ENCODE measurements at regions not wholly inside any gene's neighbourhood (a gene's known extent, or its start where the extent isn't known, plus 50 kb on each side); places are given as distances from the start of the nearest gene placed in this dataset.

DNA sequence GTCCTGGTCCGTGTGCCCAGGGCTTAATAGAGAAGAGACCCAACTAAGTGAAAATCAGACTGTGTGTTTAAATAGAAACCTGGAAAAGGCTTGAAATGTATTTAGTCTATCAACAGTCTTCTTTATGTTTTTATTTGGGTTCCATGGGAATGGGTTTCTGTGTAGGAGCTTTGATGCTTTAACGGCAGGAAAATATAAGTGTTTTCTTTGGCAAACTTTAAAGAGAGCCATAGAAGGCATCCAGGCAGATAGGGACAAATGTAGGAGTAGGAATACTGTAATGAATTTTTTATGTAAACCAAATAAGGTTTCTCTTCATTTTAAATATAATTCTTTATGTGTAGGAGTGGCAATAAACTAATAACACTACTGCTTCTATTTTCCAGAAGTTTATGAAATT, 989.0 kb downstream of the GATA3 start:
- TF ChIP-seq, protein P1, sequence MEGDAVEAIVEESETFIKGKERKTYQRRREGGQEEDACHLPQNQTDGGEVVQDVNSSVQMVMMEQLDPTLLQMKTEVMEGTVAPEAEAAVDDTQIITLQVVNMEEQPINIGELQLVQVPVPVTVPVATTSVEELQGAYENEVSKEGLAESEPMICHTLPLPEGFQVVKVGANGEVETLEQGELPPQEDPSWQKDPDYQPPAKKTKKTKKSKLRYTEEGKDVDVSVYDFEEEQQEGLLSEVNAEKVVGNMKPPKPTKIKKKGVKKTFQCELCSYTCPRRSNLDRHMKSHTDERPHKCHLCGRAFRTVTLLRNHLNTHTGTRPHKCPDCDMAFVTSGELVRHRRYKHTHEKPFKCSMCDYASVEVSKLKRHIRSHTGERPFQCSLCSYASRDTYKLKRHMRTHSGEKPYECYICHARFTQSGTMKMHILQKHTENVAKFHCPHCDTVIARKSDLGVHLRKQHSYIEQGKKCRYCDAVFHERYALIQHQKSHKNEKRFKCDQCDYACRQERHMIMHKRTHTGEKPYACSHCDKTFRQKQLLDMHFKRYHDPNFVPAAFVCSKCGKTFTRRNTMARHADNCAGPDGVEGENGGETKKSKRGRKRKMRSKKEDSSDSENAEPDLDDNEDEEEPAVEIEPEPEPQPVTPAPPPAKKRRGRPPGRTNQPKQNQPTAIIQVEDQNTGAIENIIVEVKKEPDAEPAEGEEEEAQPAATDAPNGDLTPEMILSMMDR (IDR thresholded peaks at IDR 0.05), result no peak
- TF ChIP-seq POLR2A (IDR thresholded peaks at IDR 0.05), result no peak

All from esophagus squamous epithelium (tissue), 4 donors.